ENCODE measurements at regions not wholly inside any gene's neighbourhood (a gene's known extent, or its start where the extent isn't known, plus 50 kb on each side); places are given as distances from the start of the nearest gene placed in this dataset.

- no peaks in the 10 kb centered on the region for H3K9me3 Mint-ChIP-seq
- no peak for DNase-seq (ENCODE audit: low read depth, low spot score)
- H3K27me3 Mint-ChIP-seq (ENCODE audit: low read depth), result peaks cover 5% of the 10 kb centered on the region
- H3K36me3 Mint-ChIP-seq (ENCODE audit: low read depth), result no peaks in the 10 kb centered on the region
- no peak overlapping the region for H3K4me3 Mint-ChIP-seq
- peaks cover 40% of the 10 kb centered on the region for H3K4me1 Mint-ChIP-seq
- no peak for TF ChIP-seq CTCF (conservative IDR thresholded peaks at IDR 0.05)
- H3K27ac Mint-ChIP-seq (ENCODE audit: unreplicated experiment), result no peak overlapping the region
Measured at GRCh38 chr7:155231941-155232340, 65.7 kb upstream of the INSIG1 start.

DNA sequence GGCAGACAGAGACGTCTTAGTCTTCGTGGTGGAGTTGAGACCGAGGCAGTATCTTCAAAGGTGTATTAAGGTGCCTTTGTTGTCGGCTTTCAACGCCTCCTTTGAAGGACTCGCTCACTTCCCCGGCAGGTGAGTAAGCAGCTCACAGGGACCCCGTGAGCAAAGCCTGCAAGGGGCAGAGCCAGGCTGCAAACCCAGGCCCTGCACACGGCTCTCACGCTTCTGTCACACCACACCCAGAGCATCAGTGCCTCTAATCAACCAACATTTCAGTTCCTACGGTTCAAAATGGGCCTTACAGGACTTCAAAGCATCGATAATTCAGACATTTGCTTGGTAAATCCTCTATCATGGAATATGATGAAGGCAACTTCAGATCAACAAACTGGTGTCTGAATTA lies 64.8 kb upstream of the INSIG1 start:
- TF ChIP-seq CTCF (conservative IDR thresholded peaks at IDR 0.05), result no peak

DNA sequence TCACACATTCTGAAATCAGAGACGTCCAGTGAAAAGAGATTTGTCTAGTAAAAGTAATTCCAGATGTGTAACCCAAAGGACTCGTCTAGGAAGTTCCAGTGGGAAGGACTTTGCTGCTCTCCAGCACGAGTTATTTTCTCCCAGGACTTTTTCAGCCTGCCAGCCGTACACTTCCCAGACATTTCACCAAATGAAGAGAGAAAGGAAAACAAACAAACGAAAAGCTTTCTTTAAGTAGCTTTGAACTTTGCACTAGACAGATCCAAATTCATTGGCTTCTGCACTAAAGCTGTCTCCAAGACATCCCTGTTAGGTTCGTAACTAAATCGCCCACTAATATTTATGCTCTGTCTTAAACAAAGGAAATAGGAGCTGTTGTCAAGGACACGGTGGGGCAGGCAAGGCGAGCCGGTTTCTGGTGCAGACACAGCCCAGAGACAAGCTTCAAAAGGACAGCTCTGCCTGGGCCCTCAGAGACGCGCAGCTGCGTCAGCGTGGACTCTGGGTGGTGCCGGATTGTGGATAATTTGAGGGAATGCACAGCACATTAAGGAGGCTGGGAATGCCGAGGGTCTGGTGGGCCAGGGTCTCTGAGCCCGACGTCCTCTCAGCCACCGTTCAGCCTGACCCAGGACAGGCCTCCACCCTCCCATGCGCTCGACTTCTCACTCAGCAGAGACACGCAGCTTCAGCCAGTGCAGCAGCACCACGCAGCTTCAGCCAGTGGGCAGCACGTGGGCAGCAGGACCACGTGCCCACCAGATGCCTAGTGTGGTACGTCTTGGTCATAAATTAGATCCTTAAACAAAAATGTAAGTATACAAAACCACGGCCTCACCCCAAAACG lies 64.1 kb upstream of the INSIG1 start:
- H3K36me3 Mint-ChIP-seq (ENCODE audit: low read depth), result no peaks in the 10 kb centered on the region
- H3K4me3 Mint-ChIP-seq, result no peak overlapping the region
- no peak for DNase-seq (ENCODE audit: low read depth, low spot score)
- H3K9me3 Mint-ChIP-seq, result no peaks in the 10 kb centered on the region
- no peak for TF ChIP-seq CTCF (conservative IDR thresholded peaks at IDR 0.05)
- no peak overlapping the region for H3K27ac Mint-ChIP-seq (ENCODE audit: unreplicated experiment)
- peaks cover 28% of the 10 kb centered on the region for H3K4me1 Mint-ChIP-seq
- H3K27me3 Mint-ChIP-seq (ENCODE audit: low read depth), result no peaks in the 10 kb centered on the region

More for the DNA sequence above, 64.8 kb upstream of the INSIG1 start:
- peaks cover 34% of the 10 kb centered on the region for H3K4me1 Mint-ChIP-seq
- no peak for DNase-seq (ENCODE audit: low read depth, low spot score)
- H3K9me3 Mint-ChIP-seq, result no peaks in the 10 kb centered on the region
- no peak overlapping the region for H3K4me3 Mint-ChIP-seq
- H3K27ac Mint-ChIP-seq (ENCODE audit: unreplicated experiment), result no peak overlapping the region
- H3K36me3 Mint-ChIP-seq (ENCODE audit: low read depth), result no peaks in the 10 kb centered on the region
- no peaks in the 10 kb centered on the region for H3K27me3 Mint-ChIP-seq (ENCODE audit: low read depth)

DNA sequence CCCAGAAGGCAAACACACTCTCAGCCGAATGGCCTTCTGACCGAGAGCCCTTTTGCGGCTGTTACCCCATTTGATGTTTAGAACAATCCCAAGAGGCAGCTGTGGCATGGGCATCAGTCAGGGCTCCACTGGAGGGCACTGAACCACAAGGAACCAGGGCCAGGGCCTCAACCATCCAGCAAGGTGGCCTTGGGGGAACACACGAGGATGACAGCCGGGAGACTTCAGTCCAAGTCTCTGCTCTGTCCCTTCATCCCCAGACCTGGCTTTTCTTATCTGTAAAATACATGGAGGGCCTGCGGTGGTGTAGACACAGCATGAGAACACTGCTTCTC lies 63.6 kb upstream of the INSIG1 start:
- H3K9me3 Mint-ChIP-seq, result no peaks in the 10 kb centered on the region
- no peaks in the 10 kb centered on the region for H3K36me3 Mint-ChIP-seq (ENCODE audit: low read depth)
- no peaks in the 10 kb centered on the region for H3K27me3 Mint-ChIP-seq (ENCODE audit: low read depth)
- no peak for DNase-seq (ENCODE audit: low read depth, low spot score)
- peaks cover 22% of the 10 kb centered on the region for H3K4me1 Mint-ChIP-seq
- no peak overlapping the region for H3K4me3 Mint-ChIP-seq
- TF ChIP-seq CTCF (conservative IDR thresholded peaks at IDR 0.05), result no peak
- H3K27ac Mint-ChIP-seq (ENCODE audit: unreplicated experiment), result no peak overlapping the region

GRCh38 chr7:155234950-155235789 lies 62.5 kb upstream of the INSIG1 start:
- Mint-ChIP-seq H3K9me3 (no peaks in the 10 kb centered on the region), H3K4me3 (no peak overlapping the region), H3K4me1 (peaks cover 12% of the 10 kb centered on the region), H3K36me3 (ENCODE audit: low read depth) (no peaks in the 10 kb centered on the region), H3K27ac (ENCODE audit: unreplicated experiment) (no peak overlapping the region), H3K27me3 (ENCODE audit: low read depth) (no peaks in the 10 kb centered on the region)
- no peak for DNase-seq (ENCODE audit: low read depth, low spot score)
- TF ChIP-seq CTCF (conservative IDR thresholded peaks at IDR 0.05), result no peak

Measured in neural crest cell (in vitro differentiated cells).